Erythroblast (primary cell): ENCODE measurements at regions not wholly inside any gene's neighbourhood (a gene's known extent, or its start where the extent isn't known, plus 50 kb on each side); places are given as distances from the start of the nearest gene placed in this dataset.

Source experiments
- GATA1 ChIP-seq: IDR thresholded peaks from 2 replicates; pipeline ENCODE4 v1.6.1; 2011; ENCODE audit warnings: low read depth, mild to moderate bottlenecking, control low read depth, low read length, moderate library complexity
- POLR2A ChIP-seq: IDR thresholded peaks from 2 replicates; pipeline ENCODE4 v1.6.1; 2011; ENCODE audit warnings: mild to moderate bottlenecking, low read length

- TF ChIP-seq GATA1: no peak
- TF ChIP-seq POLR2A: no peak
These were observed 290.6 kb upstream of the GOLIM4 start for GRCh38 chr3:168386301-168386700.
